Loucy (cell line): ENCODE measurements at regions not wholly inside any gene's neighbourhood (a gene's known extent, or its start where the extent isn't known, plus 50 kb on each side); places are given as distances from the start of the nearest gene placed in this dataset.

Source experiments
- H2AFZ ChIP-seq: fragments of 200-600 bp; sonication (generic); 2 replicates; pipeline ENCODE4 v1.6.0; 2016; ENCODE audit warnings: antibody characterized with exemption, mild to moderate bottlenecking, low read length, moderate library complexity
- H3F3A ChIP-seq: fragments of 200-600 bp; 2 replicates; pipeline ENCODE4 v1.6.0; 2016; ENCODE audit warnings: antibody characterized with exemption, low read depth, mild to moderate bottlenecking
- H3K27me3 ChIP-seq: fragments of 200-600 bp; sonication (generic); 2 replicates; pipeline ENCODE4 v1.6.1; 2014; ENCODE audit warnings: low read length, mild to moderate bottlenecking; ENCODE audit not compliant: insufficient read depth, poor library complexity, severe bottlenecking
- H3K36me3 ChIP-seq: fragments of 200-600 bp; sonication (generic); 2 replicates; pipeline ENCODE4 v1.6.1; 2016; ENCODE audit warnings: low read length; ENCODE audit not compliant: insufficient read depth
- H3K4me1 ChIP-seq: fragments of 200-600 bp; sonication (generic); 2 replicates; pipeline ENCODE4 v1.5.1; 2014; ENCODE audit warnings: low read length, mild to moderate bottlenecking; ENCODE audit not compliant: insufficient read depth, poor library complexity, severe bottlenecking
- H3K4me2 ChIP-seq: fragments of 200-600 bp; sonication (generic); 2 replicates; pipeline ENCODE4 v1.6.0; 2014; ENCODE audit warnings: antibody characterized with exemption, low read length, low read depth, mild to moderate bottlenecking; ENCODE audit not compliant: poor library complexity, severe bottlenecking
- H3K4me3 ChIP-seq: fragments of 200-600 bp; sonication (generic); 2 replicates; pipeline ENCODE4 v1.5.1; 2014; ENCODE audit warnings: low read length, mild to moderate bottlenecking, mixed read lengths; ENCODE audit not compliant: poor library complexity, severe bottlenecking
- H3K79me2 ChIP-seq: fragments of 200-600 bp; sonication (generic); 2 replicates; pipeline ENCODE4 v1.6.1; 2014; ENCODE audit warnings: low read length; ENCODE audit not compliant: insufficient read depth
- H3K9ac ChIP-seq: fragments of 200-600 bp; sonication (generic); 2 replicates; pipeline ENCODE4 v1.6.0; 2014; ENCODE audit warnings: mild to moderate bottlenecking, low read depth, low read length, moderate library complexity; ENCODE audit not compliant: poor library complexity, severe bottlenecking
- H3K9me2 ChIP-seq: fragments of 200-600 bp; sonication (generic); replicated peaks from 2 replicates; pipeline ENCODE4 v1.6.1; 2016; ENCODE audit warnings: low read depth, low read length, mixed read lengths
- H3K9me3 ChIP-seq: fragments of 200-600 bp; sonication (generic); 2 replicates; pipeline ENCODE4 v1.6.1; 2014; ENCODE audit warnings: mild to moderate bottlenecking, antibody characterized with exemption, low read length, low read depth; ENCODE audit not compliant: insufficient read depth
- H4K20me1 ChIP-seq: fragments of 200-600 bp; sonication (generic); 2 replicates; pipeline ENCODE4 v1.6.0; 2014; ENCODE audit warnings: antibody characterized with exemption, low read length, mild to moderate bottlenecking; ENCODE audit not compliant: insufficient read depth, poor library complexity, severe bottlenecking
- CTCF ChIP-seq: fragments of 200-600 bp; sonication (generic); conservative IDR thresholded peaks from 2 replicates; pipeline ENCODE4 v1.5.1; 2014; ENCODE audit warnings: mild to moderate bottlenecking, antibody characterized with exemption, low read length
- EZH2phosphoT487 ChIP-seq: fragments of 200-600 bp; IDR thresholded peaks from 2 replicates; pipeline ENCODE4 v1.6.1; 2018; ENCODE audit warnings: antibody characterized with exemption, mild to moderate bottlenecking, moderate library complexity, borderline replicate concordance

- no peaks in the 10 kb centered on the region for H3K36me3 ChIP-seq
- H3K4me3 ChIP-seq: no peak overlapping the region
- H3K9me2 ChIP-seq: no peaks in the 10 kb centered on the region
- H3K79me2 ChIP-seq: no peaks in the 10 kb centered on the region
- no peak for TF ChIP-seq EZH2phosphoT487
- TF ChIP-seq CTCF: no peak
- no peaks in the 10 kb centered on the region; the same call in 1 of the 2 replicates for H3K9me3 ChIP-seq
- no peak overlapping the region for H3K9ac ChIP-seq
- H3F3A ChIP-seq: no peaks in the 10 kb centered on the region
- H3K4me2 ChIP-seq: no peak overlapping the region
- no peaks in the 10 kb centered on the region for H3K4me1 ChIP-seq
- H4K20me1 ChIP-seq: no peaks in the 10 kb centered on the region
- no peaks in the 10 kb centered on the region for H3K27me3 ChIP-seq
- H2AFZ ChIP-seq: no peak overlapping the region
Measured at GRCh38 chr16:88320947-88321634, 61.7 kb upstream of the ZNF469 start.

GRCh38 chr16:88321635-88322499 is 60.9 kb upstream of the ZNF469 start:
- H3K9me2 ChIP-seq: no peaks in the 10 kb centered on the region
- H3K4me2 ChIP-seq: no peak overlapping the region
- H3K36me3 ChIP-seq: no peaks in the 10 kb centered on the region
- no peaks in the 10 kb centered on the region for H3F3A ChIP-seq
- H3K27me3 ChIP-seq: no peaks in the 10 kb centered on the region
- H3K9ac ChIP-seq: no peak overlapping the region
- H3K9me3 ChIP-seq: no peaks in the 10 kb centered on the region; the same call in 1 of the 2 replicates
- no peak overlapping the region for H3K4me3 ChIP-seq
- no peak overlapping the region for H2AFZ ChIP-seq
- H3K4me1 ChIP-seq: no peaks in the 10 kb centered on the region
- TF ChIP-seq CTCF (no peak), EZH2phosphoT487 (no peak)
- H3K79me2 ChIP-seq: no peaks in the 10 kb centered on the region
- H4K20me1 ChIP-seq: no peaks in the 10 kb centered on the region

GRCh38 chr16:88322500-88322970 is 60.2 kb upstream of the ZNF469 start:
- Histone ChIP-seq H3K4me1 (no peaks in the 10 kb centered on the region), H3K9me2 (no peaks in the 10 kb centered on the region), H2AFZ (no peak overlapping the region), H3K4me2 (no peak overlapping the region), H3F3A (no peaks in the 10 kb centered on the region), H4K20me1 (no peaks in the 10 kb centered on the region), H3K9ac (no peak overlapping the region), H3K36me3 (no peaks in the 10 kb centered on the region), H3K4me3 (no peak overlapping the region), H3K9me3 (no peaks in the 10 kb centered on the region; the same call in 1 of the 2 replicates), H3K79me2 (no peaks in the 10 kb centered on the region), H3K27me3 (no peaks in the 10 kb centered on the region)
- TF ChIP-seq EZH2phosphoT487: no peak
- TF ChIP-seq CTCF: no peak
